ENCODE measurements at regions not wholly inside any gene's neighbourhood (a gene's known extent, or its start where the extent isn't known, plus 50 kb on each side); places are given as distances from the start of the nearest gene placed in this dataset.

GRCh38 chr10:3573498-3573897 lies 211.5 kb downstream of the KLF6 start:
- CTCF ChIA-PET = no interaction called here
- POLR2A ChIA-PET = no interaction called here
- DNase-seq (ENCODE audit: low read depth, low spot score) = no peak
- no peak overlapping the region for H3K4me3 ChIP-seq (ENCODE audit: low read depth, low read length)
- H3K9me3 ChIP-seq (ENCODE audit: control insufficient read depth, insufficient read depth, low read length) = no peaks in the 10 kb centered on the region
- no peak for TF ChIP-seq CTCF (IDR thresholded peaks at IDR 0.05; ENCODE audit: low read depth, low read length)
- no peak overlapping the region for H3K27ac ChIP-seq (ENCODE audit: low read depth, low read length)
- H3K27me3 ChIP-seq (ENCODE audit: control insufficient read depth, insufficient read depth, low read length) = no peaks in the 10 kb centered on the region

- no peak overlapping the region for H3K4me3 ChIP-seq (ENCODE audit: low read depth, low read length)
- H3K27me3 ChIP-seq (ENCODE audit: control insufficient read depth, insufficient read depth, low read length) = no peaks in the 10 kb centered on the region
- ChIA-PET CTCF (no interaction called here), POLR2A (no interaction called here)
- no peaks in the 10 kb centered on the region for H3K9me3 ChIP-seq (ENCODE audit: control insufficient read depth, insufficient read depth, low read length)
- DNase-seq (ENCODE audit: low read depth, low spot score) = no peak
- H3K27ac ChIP-seq (ENCODE audit: low read depth, low read length) = no peak overlapping the region
- no peak for TF ChIP-seq CTCF (IDR thresholded peaks at IDR 0.05; ENCODE audit: low read depth, low read length)
Observed at GRCh38 chr10:3571310-3571825, 213.6 kb downstream of the KLF6 start.

- H3K9me3 ChIP-seq (ENCODE audit: control insufficient read depth, insufficient read depth, low read length) = peaks cover 2% of the 10 kb centered on the region; the same call in 1 of the 2 replicates
- ChIA-PET POLR2A (no interaction called here), CTCF (no interaction called here)
- no peaks in the 10 kb centered on the region for H3K27me3 ChIP-seq (ENCODE audit: control insufficient read depth, insufficient read depth, low read length)
- H3K27ac ChIP-seq (ENCODE audit: low read depth, low read length) = no peak overlapping the region
- TF ChIP-seq CTCF (IDR thresholded peaks at IDR 0.05; ENCODE audit: low read depth, low read length) = no peak
- no peak for DNase-seq (ENCODE audit: low read depth, low spot score)
- no peak overlapping the region for H3K4me3 ChIP-seq (ENCODE audit: low read depth, low read length)
Observed at GRCh38 chr10:3570855-3571266, 214.1 kb downstream of the KLF6 start.

- TF ChIP-seq CTCF (IDR thresholded peaks at IDR 0.05; ENCODE audit: low read depth, low read length) = no peak
- H3K4me3 ChIP-seq (ENCODE audit: low read depth, low read length) = no peak overlapping the region
- no peak for DNase-seq (ENCODE audit: low read depth, low spot score)
- CTCF ChIA-PET = no interaction called here
- H3K27ac ChIP-seq (ENCODE audit: low read depth, low read length) = no peak overlapping the region
- POLR2A ChIA-PET = no interaction called here
- peaks cover 5% of the 10 kb centered on the region; the same call in 1 of the 2 replicates for H3K9me3 ChIP-seq (ENCODE audit: control insufficient read depth, insufficient read depth, low read length)
- H3K27me3 ChIP-seq (ENCODE audit: control insufficient read depth, insufficient read depth, low read length) = no peaks in the 10 kb centered on the region
Observed at GRCh38 chr10:3570131-3570729, 214.8 kb downstream of the KLF6 start.

GRCh38 chr10:3568983-3569382 lies 216.0 kb downstream of the KLF6 start:
- H3K4me3 ChIP-seq (ENCODE audit: low read depth, low read length) = no peak overlapping the region
- no peak overlapping the region for H3K27ac ChIP-seq (ENCODE audit: low read depth, low read length)
- ChIA-PET CTCF (no interaction called here), POLR2A (no interaction called here)
- DNase-seq (ENCODE audit: low read depth, low spot score) = no peak
- no peaks in the 10 kb centered on the region for H3K27me3 ChIP-seq (ENCODE audit: control insufficient read depth, insufficient read depth, low read length)
- TF ChIP-seq CTCF (IDR thresholded peaks at IDR 0.05; ENCODE audit: low read depth, low read length) = no peak
- peaks cover 5% of the 10 kb centered on the region; the same call in 1 of the 2 replicates for H3K9me3 ChIP-seq (ENCODE audit: control insufficient read depth, insufficient read depth, low read length)

Data from AG04450 (cell line).